ENCODE measurements at regions not wholly inside any gene's neighbourhood (a gene's known extent, or its start where the extent isn't known, plus 50 kb on each side); places are given as distances from the start of the nearest gene placed in this dataset.

DNA sequence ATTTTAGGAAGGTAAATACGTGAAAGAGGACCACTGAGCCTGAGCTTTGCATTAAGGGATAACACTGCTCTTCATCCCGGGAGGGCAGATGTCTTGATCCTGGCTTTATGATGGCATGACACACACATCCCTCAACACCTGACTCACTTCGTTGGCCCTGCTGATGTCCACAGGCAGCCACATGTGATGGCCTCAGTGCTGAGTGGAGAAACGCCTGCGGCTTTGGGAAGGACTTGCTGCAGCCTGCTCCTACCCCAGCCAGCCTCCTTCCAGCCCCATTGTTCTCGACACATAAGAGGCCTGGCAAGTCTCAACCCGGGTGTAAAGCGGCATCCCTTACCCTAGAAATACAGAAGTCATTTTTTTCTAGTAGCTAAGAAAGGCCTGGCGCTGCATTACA, 169.0 kb downstream of the SYK start:
- TF ChIP-seq, protein P1, sequence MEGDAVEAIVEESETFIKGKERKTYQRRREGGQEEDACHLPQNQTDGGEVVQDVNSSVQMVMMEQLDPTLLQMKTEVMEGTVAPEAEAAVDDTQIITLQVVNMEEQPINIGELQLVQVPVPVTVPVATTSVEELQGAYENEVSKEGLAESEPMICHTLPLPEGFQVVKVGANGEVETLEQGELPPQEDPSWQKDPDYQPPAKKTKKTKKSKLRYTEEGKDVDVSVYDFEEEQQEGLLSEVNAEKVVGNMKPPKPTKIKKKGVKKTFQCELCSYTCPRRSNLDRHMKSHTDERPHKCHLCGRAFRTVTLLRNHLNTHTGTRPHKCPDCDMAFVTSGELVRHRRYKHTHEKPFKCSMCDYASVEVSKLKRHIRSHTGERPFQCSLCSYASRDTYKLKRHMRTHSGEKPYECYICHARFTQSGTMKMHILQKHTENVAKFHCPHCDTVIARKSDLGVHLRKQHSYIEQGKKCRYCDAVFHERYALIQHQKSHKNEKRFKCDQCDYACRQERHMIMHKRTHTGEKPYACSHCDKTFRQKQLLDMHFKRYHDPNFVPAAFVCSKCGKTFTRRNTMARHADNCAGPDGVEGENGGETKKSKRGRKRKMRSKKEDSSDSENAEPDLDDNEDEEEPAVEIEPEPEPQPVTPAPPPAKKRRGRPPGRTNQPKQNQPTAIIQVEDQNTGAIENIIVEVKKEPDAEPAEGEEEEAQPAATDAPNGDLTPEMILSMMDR (IDR thresholded peaks at IDR 0.05; ENCODE audit: borderline replicate concordance, extremely low read depth, low read length, poor library complexity, severe bottlenecking), result no peak
- TF ChIP-seq EZH2 (IDR thresholded peaks at IDR 0.05; ENCODE audit: borderline replicate concordance, low read depth, low read length, severe bottlenecking), result no peak

All from DND-41 (cell line).